HG03103 (cell line): ENCODE measurements at regions not wholly inside any gene's neighbourhood (a gene's known extent, or its start where the extent isn't known, plus 50 kb on each side); places are given as distances from the start of the nearest gene placed in this dataset.
A peak's percentile ranks its signal among the peaks of the same experiment; 100 is the strongest.

Experiments
- ATAC-seq: cut with Tn5 transposase; IDR thresholded peaks from one replicate; pipeline ENCODE4 v1.9.1; 2021; ENCODE audit warnings: low read depth; ENCODE audit not compliant: unreplicated experiment

DNA sequence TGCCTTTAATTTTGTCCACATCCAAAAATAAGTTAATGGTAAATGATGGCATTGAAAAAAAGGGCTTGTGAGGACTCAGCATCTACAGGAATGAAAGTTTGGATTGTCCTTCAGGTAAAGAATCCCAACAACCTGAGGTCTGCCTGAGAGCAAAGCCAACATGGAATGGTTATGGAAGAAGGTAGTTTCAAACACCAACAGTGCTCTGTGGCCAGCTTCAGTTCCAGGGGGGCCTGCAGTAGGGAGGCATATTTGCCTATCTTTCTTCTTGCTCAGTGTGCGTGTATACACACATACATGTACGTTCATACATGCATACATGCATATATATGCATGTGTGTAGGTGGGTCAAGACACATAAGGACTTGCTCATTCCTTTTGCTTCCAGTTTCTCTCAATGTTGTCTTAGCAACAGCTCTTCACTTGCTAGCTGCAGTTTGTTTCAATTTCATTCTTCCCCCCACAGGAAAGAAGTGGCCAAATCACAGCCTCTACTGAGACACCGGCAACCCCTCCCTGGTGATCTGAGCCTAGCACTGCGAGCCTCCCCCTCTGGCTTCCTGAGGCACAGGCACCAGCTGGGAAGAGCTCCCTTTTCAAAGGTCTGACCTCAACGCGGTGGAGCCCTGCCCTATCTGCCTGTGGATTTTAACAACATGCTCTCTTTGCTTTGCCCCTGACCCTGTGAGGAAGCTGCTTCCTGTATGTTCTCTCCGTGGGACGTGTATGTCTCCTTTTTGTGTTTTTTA lies 146.2 kb downstream of the KLF13 start:
- ATAC-seq, result peak; percentile 90

- no peak for ATAC-seq
Measured at GRCh38 chr15:31473385-31474058, 146.9 kb downstream of the KLF13 start.

DNA sequence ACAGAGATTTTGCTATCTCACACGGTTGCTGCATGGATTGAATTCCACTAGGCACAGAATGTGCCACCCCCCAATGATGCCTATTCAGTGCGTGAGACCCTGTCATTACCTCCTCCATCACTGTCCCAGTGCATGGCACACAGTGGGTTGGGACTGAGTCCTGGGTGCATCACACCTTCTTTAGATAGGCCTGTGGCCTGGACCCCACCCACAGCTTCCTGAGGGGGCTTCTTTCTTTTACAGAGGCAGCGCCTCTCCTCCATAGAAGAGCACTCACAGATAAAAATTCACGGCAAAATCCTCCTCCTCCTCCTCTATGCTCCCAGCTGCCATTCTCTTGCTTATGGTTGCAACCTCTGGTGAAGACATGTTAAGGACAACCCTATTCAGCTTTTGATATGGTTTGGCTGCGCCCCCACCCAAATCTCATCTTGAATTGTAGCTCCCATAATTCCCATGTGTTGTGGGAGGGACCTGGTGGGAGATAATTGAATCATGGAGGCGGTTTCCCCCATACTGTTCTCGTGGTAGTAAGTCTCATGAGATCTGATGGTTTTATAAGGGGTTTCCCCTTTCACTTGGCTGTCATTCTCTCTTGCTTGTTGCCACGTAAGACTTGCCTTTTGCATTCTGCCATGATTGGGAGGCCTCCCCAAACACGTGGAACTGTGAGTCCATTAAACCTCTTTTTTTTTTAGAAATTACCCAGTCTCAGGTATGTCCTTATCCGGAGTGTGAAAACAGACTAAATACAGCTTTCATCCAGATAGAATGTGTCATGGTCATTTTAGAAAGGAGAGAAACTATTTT lies 147.6 kb downstream of the KLF13 start:
- no peak for ATAC-seq

GRCh38 chr15:31476236-31476810 lies 149.7 kb downstream of the KLF13 start:
- ATAC-seq, result no peak

DNA sequence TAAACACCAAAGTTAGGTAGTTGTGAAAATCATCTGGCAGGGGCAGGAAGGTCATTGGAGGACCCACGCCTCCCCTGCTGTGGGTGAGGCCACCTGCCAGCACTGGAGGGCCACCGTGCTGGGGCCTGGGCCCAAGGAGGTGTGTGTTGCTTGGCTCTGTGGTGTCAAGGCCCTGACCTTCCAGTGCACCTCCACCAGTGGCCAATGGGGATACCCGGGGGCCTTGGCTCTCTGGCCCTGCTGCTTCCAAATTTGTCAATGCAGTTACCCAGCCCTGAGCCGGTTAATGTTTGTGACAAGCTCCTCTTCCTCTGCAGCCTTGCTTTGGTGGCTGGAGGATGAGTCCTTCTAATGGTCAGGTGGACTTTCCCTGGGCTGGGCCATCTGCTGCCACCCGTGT lies 150.2 kb downstream of the KLF13 start:
- ATAC-seq, result no peak

DNA sequence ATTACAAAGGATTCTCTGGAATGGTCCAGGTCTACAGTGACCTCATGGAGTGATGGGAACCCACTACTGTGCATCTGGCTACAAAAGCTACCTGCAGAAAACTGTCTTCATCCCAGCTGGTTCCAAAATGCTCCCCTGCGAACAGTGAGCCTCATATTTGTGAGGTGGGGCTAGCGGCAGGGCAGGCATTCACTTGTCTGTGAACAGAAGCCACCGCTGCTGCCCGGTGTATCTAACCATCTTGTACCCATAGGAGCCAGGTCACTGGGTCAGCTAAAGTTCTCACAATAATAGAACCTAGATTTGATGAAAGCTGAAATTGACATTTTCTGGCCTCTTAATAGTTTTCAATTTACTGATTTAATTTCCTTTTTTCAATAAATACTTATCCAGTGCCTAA lies 150.7 kb downstream of the KLF13 start:
- no peak for ATAC-seq

DNA sequence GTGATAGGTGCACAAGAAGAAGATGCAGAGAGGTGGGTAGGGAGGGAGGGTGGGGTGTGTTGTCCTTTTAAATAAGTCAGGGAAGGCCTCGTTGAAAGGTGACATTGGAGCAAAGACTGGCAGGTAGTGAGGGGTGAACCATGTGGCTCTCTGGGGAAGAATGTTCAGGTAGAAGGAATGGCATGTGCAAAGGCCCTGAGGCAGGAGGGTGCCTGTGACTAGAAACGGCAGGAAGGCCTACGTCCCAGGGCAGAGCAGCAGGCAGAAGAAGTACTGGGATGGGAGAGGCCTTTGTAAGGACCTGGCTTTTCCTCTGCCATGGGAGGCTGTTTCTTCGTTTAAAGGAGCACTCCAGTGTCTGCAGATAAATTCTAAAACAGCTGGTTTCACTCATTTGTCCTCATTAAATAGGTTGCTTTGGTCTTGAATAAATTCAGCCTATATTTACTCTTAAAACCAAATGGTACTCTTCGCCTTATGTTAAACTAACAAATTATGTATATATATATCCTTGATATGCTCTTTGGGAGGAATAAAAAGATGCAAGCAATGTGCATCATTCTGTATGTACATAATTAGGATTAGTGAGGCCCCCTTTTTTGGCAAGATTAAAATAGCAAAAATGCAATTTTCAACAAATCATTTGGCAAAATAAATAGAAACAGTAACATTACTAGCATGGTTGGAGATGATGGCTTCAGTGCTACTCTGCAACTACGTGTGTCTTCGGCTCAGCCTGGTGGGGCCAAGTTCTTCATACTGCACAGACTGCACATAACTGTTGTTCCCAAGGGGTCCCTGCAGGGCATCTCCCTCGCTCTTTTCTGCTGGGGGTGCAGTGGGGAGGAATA lies 151.4 kb downstream of the KLF13 start:
- no peak for ATAC-seq

GRCh38 chr15:31478702-31479221 lies 152.1 kb downstream of the KLF13 start:
- no peak for ATAC-seq

- ATAC-seq, result no peak
Measured at GRCh38 chr15:31480356-31481025, 153.9 kb downstream of the KLF13 start.

DNA sequence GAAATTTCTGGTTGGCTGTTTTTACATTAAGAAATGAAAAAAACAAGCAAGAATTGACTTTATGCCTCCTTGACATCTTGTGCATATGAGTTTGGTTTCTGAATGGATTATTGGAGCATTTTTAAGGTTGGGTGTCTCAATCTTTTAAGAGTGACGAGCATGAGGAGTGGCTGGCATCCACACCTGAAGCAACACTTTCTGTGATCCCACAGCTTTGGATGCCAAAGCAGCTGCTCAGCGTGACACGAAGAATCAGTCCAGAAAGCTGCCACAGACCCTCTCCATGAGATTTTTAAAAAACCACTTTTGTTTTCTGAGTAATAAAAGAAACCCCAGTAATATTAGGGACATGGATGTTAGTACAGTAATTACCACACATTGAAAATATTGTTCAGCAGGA lies 154.5 kb downstream of the KLF13 start:
- ATAC-seq, result no peak

- no peak for ATAC-seq
Measured at GRCh38 chr15:31482122-31482922, 155.7 kb downstream of the KLF13 start.

- ATAC-seq, result no peak
Measured at GRCh38 chr15:31483053-31483985, 156.7 kb downstream of the KLF13 start.

GRCh38 chr15:31483986-31484951 lies 157.6 kb downstream of the KLF13 start:
- ATAC-seq, result no peak

GRCh38 chr15:31484986-31485385 lies 158.4 kb downstream of the KLF13 start:
- no peak for ATAC-seq

DNA sequence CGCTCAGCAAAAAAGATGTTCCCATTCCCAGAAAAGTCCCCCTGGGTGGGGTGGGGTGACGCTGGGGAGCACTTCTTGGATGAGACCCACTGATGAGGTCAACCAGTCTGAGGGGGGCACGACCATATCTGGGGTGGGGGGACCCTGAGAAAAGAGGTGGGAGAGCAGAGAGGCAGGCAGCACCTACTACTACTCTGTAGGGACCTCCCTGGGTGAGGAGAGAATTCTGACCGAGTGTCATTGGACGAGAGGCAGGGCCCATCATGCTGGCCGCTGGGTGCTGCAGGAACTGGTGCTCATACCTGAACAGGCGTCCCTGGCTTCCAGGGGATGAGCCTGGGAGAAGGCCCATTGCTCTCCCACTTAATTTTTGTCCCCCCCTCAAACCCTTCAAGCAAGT lies 158.8 kb downstream of the KLF13 start:
- no peak for ATAC-seq

- ATAC-seq, result no peak
Measured at GRCh38 chr15:31485911-31486461, 159.4 kb downstream of the KLF13 start.
